Caco-2 (cell line): ENCODE measurements at regions not wholly inside any gene's neighbourhood (a gene's known extent, or its start where the extent isn't known, plus 50 kb on each side); places are given as distances from the start of the nearest gene placed in this dataset.

ENCODE experiments used
- BruUV-seq: library from RNA; stranded (reverse); fragments of 400-500 nt; replicated peaks from 2 replicates; lab custom pipeline; 2021; lab: Mats Ljungman, UMichigan
- CTCF ChIA-PET: fragments of 300-600 bp; sonication (Branson Sonifier 250); formaldehyde crosslinking; loops from one replicate; lab custom pipeline; 2022; ENCODE audit warnings: antibody characterized with exemption; lab: Charles Lee
- POLR2A ChIA-PET: fragments of 300-600 bp; sonication (Branson Sonifier 250); formaldehyde crosslinking; loops from one replicate; lab custom pipeline; 2022; ENCODE audit warnings: antibody characterized with exemption; lab: Charles Lee
- DNase-seq, 2 experiments: peaks; one replicate each; pipeline versions ENCODE4 v3.0.0 to v3.0.0-alpha.2; 2020 to 2022
- H3K27me3 ChIP-seq: replicated peaks from 2 replicates; pipeline ENCODE4 v1.6.0; 2011; ENCODE audit warnings: low read length; ENCODE audit not compliant: control insufficient read depth, insufficient read depth
- H3K36me3 ChIP-seq: 2 replicates; pipeline ENCODE4 v1.5.1; 2011; ENCODE audit warnings: low read length; ENCODE audit not compliant: control insufficient read depth, insufficient read depth
- H3K4me1 ChIP-seq: fragments of 250-450 bp; sonication (Bioruptor Pico); 2 replicates; pipeline ENCODE4 v1.5.1; 2020; ENCODE audit warnings: mild to moderate bottlenecking
- H3K4me3 ChIP-seq: 2 replicates; pipeline ENCODE4 v1.5.1; 2011; ENCODE audit warnings: low read depth, mild to moderate bottlenecking, control low read depth, low read length
- H3K9me3 ChIP-seq: fragments of 250-450 bp; sonication (Bioruptor Pico); 2 replicates; pipeline ENCODE4 v1.5.1; 2020; ENCODE audit warnings: mild to moderate bottlenecking, moderate library complexity
- H3K27ac Mint-ChIP-seq: one replicate; pipeline ENCODE4 v1.8.0; 2022; ENCODE audit warnings: mixed read lengths; ENCODE audit not compliant: unreplicated experiment
- H3K27me3 Mint-ChIP-seq: one replicate; pipeline ENCODE4 v1.8.0; 2022; ENCODE audit warnings: mixed read lengths; ENCODE audit not compliant: insufficient read depth, unreplicated experiment
- H3K36me3 Mint-ChIP-seq: one replicate; pipeline ENCODE4 v1.8.0; 2022; ENCODE audit warnings: mild to moderate bottlenecking, mixed read lengths; ENCODE audit not compliant: insufficient read depth, unreplicated experiment
- H3K4me1 Mint-ChIP-seq: one replicate; pipeline ENCODE4 v1.8.0; 2022; ENCODE audit warnings: low read depth, mixed read lengths; ENCODE audit not compliant: unreplicated experiment
- H3K4me3 Mint-ChIP-seq: one replicate; pipeline ENCODE4 v1.8.0; 2022; ENCODE audit warnings: mild to moderate bottlenecking, moderate library complexity, mixed read lengths; ENCODE audit not compliant: unreplicated experiment
- H3K9me3 Mint-ChIP-seq: one replicate; pipeline ENCODE4 v1.8.0; 2022; ENCODE audit warnings: mixed read lengths; ENCODE audit not compliant: unreplicated experiment
- CTCF ChIP-seq, 2 experiments: fragments of 200-600 bp in 1 of 2; IDR thresholded peaks; 1 replicate in 1 of 2; 2 replicates in 1 of 2; pipeline versions ENCODE4 v1.5.1 to v1.8.0; 2011 to 2022; ENCODE audit warnings: antibody characterized with exemption in 1 of 2, control low read depth in 1 of 2, inconsistent platforms in 1 of 2, low read depth in 1 of 2, low read length in 1 of 2, mild to moderate bottlenecking in 1 of 2, moderate library complexity in 1 of 2; ENCODE audit not compliant: insufficient read depth in 1 of 2, severe bottlenecking in 1 of 2, unreplicated experiment in 1 of 2
- intact Hi-C: fragments of 100-400 bp; cut with micrococcal nuclease; formaldehyde crosslinking; loops from one replicate; pipeline ENCODE4 v1.10.0; 2022; ENCODE audit not compliant: unreplicated experiment

GRCh38 chr1:165047994-165048393 is 308.5 kb downstream of the LMX1A start:
- H3K4me3 ChIP-seq, result no peak overlapping the region
- intact Hi-C loops, result no loop called here
- Mint-ChIP-seq H3K4me1 (peaks cover 8% of the 10 kb centered on the region), H3K27ac (no peak overlapping the region), H3K36me3 (no peaks in the 10 kb centered on the region), H3K27me3 (peaks cover 3% of the 10 kb centered on the region), H3K9me3 (no peaks in the 10 kb centered on the region), H3K4me3 (no peak overlapping the region)
- H3K36me3 ChIP-seq, result no peaks in the 10 kb centered on the region
- no peaks in the 10 kb centered on the region for H3K27me3 ChIP-seq
- ChIA-PET POLR2A (no interaction called here), CTCF (no interaction called here)
- H3K9me3 ChIP-seq, result no peaks in the 10 kb centered on the region
- H3K4me1 ChIP-seq, result no peaks in the 10 kb centered on the region
- no peak for TF ChIP-seq CTCF (IDR thresholded peaks at IDR 0.05; ENCODE audit: insufficient read depth in 1 of 2, low read depth in 1 of 2, low read length in 1 of 2, severe bottlenecking in 1 of 2, unreplicated experiment in 1 of 2)
- no TSS peak for BruUV-seq
- no peak for DNase-seq

GRCh38 chr1:165045902-165046301 is 310.6 kb downstream of the LMX1A start:
- no peak overlapping the region for H3K27ac Mint-ChIP-seq
- Histone ChIP-seq H3K36me3 (no peaks in the 10 kb centered on the region), H3K4me3 (no peak overlapping the region), H3K27me3 (no peaks in the 10 kb centered on the region), H3K4me1 (no peaks in the 10 kb centered on the region), H3K9me3 (no peaks in the 10 kb centered on the region)
- CTCF ChIA-PET, result no interaction called here
- BruUV-seq, result no TSS peak
- H3K9me3 Mint-ChIP-seq, result no peaks in the 10 kb centered on the region
- no peak overlapping the region for H3K4me3 Mint-ChIP-seq
- intact Hi-C loops, result no loop called here
- DNase-seq, result no peak
- POLR2A ChIA-PET, result no interaction called here
- H3K4me1 Mint-ChIP-seq, result peaks cover 8% of the 10 kb centered on the region
- H3K36me3 Mint-ChIP-seq, result no peaks in the 10 kb centered on the region
- peaks cover 3% of the 10 kb centered on the region for H3K27me3 Mint-ChIP-seq
- TF ChIP-seq CTCF (IDR thresholded peaks at IDR 0.05; ENCODE audit: insufficient read depth in 1 of 2, low read depth in 1 of 2, low read length in 1 of 2, severe bottlenecking in 1 of 2, unreplicated experiment in 1 of 2), result no peak

GRCh38 chr1:165040641-165041040 is 315.9 kb downstream of the LMX1A start:
- ChIA-PET CTCF (no interaction called here), POLR2A (no interaction called here)
- DNase-seq, result no peak
- Histone ChIP-seq H3K4me3 (no peak overlapping the region), H3K36me3 (no peaks in the 10 kb centered on the region), H3K27me3 (no peaks in the 10 kb centered on the region), H3K9me3 (no peaks in the 10 kb centered on the region), H3K4me1 (no peaks in the 10 kb centered on the region)
- Mint-ChIP-seq H3K4me1 (no peaks in the 10 kb centered on the region), H3K4me3 (no peak overlapping the region), H3K36me3 (no peaks in the 10 kb centered on the region), H3K27ac (no peak overlapping the region), H3K27me3 (no peaks in the 10 kb centered on the region), H3K9me3 (no peaks in the 10 kb centered on the region)
- BruUV-seq, result no TSS peak
- intact Hi-C loops, result no loop called here
- TF ChIP-seq CTCF (IDR thresholded peaks at IDR 0.05; ENCODE audit: insufficient read depth in 1 of 2, low read depth in 1 of 2, low read length in 1 of 2, severe bottlenecking in 1 of 2, unreplicated experiment in 1 of 2), result no peak
